ENCODE measurements at regions not wholly inside any gene's neighbourhood (a gene's known extent, or its start where the extent isn't known, plus 50 kb on each side); places are given as distances from the start of the nearest gene placed in this dataset.

- TF ChIP-seq POLR2AphosphoS5 (IDR thresholded peaks at IDR 0.05; ENCODE audit: low read depth, low read length) = no peak
- no peak for TF ChIP-seq TAF1 (IDR thresholded peaks at IDR 0.05; ENCODE audit: low read depth, low read length)
Measured at GRCh38 chr19:28498404-28498976, 714.5 kb downstream of the UQCRFS1 start.

Data from GM12891 (cell line).